GM19452 (cell line): ENCODE measurements at regions not wholly inside any gene's neighbourhood (a gene's known extent, or its start where the extent isn't known, plus 50 kb on each side); places are given as distances from the start of the nearest gene placed in this dataset.
"Not testable (repeated sequence)": the region's sequence is repeated elsewhere in the genome, so short reads cannot be mapped to it uniquely, and the experiment has no call there.

Source experiments
- ATAC-seq: cut with Tn5 transposase; IDR thresholded peaks from one replicate; pipeline ENCODE4 v1.9.1; 2021; ENCODE audit not compliant: unreplicated experiment

GRCh38 chr12:127038761-127039160 is 1228.2 kb upstream of the TMEM132C start:
- no peak for ATAC-seq

- peak; percentile 98 for ATAC-seq
Measured at GRCh38 chr12:127041985-127042625, 1224.9 kb upstream of the TMEM132C start.

- no peak for ATAC-seq
Measured at GRCh38 chr12:127043731-127044130, 1223.2 kb upstream of the TMEM132C start.

GRCh38 chr12:127044836-127045235 is 1222.1 kb upstream of the TMEM132C start:
- ATAC-seq = no peak

- ATAC-seq = no peak
Measured at GRCh38 chr12:127046467-127046866, 1220.5 kb upstream of the TMEM132C start.

GRCh38 chr12:127048057-127048456 is 1218.9 kb upstream of the TMEM132C start:
- no peak for ATAC-seq

GRCh38 chr12:127048525-127048924 is 1218.4 kb upstream of the TMEM132C start:
- not testable (repeated sequence) for ATAC-seq

- no peak for ATAC-seq
Measured at GRCh38 chr12:127051139-127051538, 1215.8 kb upstream of the TMEM132C start.

GRCh38 chr12:127052511-127053232 is 1214.3 kb upstream of the TMEM132C start:
- ATAC-seq = no peak

GRCh38 chr12:127054531-127054930 is 1212.4 kb upstream of the TMEM132C start:
- no peak for ATAC-seq

GRCh38 chr12:127060310-127060847 is 1206.6 kb upstream of the TMEM132C start:
- ATAC-seq = no peak

GRCh38 chr12:127060933-127061332 is 1206.0 kb upstream of the TMEM132C start:
- no peak for ATAC-seq

GRCh38 chr12:127063339-127064072 is 1203.5 kb upstream of the TMEM132C start:
- ATAC-seq = no peak

GRCh38 chr12:127064207-127064606 is 1202.8 kb upstream of the TMEM132C start:
- ATAC-seq = no peak

- no peak for ATAC-seq
Measured at GRCh38 chr12:127065595-127065994, 1201.4 kb upstream of the TMEM132C start.

GRCh38 chr12:127070515-127071157 is 1196.3 kb upstream of the TMEM132C start:
- no peak for ATAC-seq

GRCh38 chr12:127074161-127074560 is 1192.8 kb upstream of the TMEM132C start:
- ATAC-seq = no peak

- ATAC-seq = no peak
Measured at GRCh38 chr12:127075981-127076380, 1191.0 kb upstream of the TMEM132C start.

- ATAC-seq = no peak
Measured at GRCh38 chr12:127077262-127078045, 1189.5 kb upstream of the TMEM132C start.

- no peak for ATAC-seq
Measured at GRCh38 chr12:127078577-127079350, 1188.2 kb upstream of the TMEM132C start.
